GM12864 (cell line): ENCODE measurements at regions not wholly inside any gene's neighbourhood (a gene's known extent, or its start where the extent isn't known, plus 50 kb on each side); places are given as distances from the start of the nearest gene placed in this dataset.

Source experiments
- DNase-seq: peaks from one replicate; pipeline ENCODE4 v3.0.0-alpha.2; 2011; ENCODE audit warnings: low read depth
- H3K4me3 ChIP-seq: 2 replicates; pipeline ENCODE4 v1.5.1; 2011; ENCODE audit warnings: mild to moderate bottlenecking, low read depth, low read length, control low read depth
- TF ChIP-seq, protein P1 (sequence below): IDR thresholded peaks from 2 replicates; pipeline ENCODE4 v1.5.1; 2011; ENCODE audit warnings: low read depth, mild to moderate bottlenecking, moderate library complexity, low read length, control low read depth, inconsistent platforms; ENCODE audit errors: missing control alignments

DNA sequence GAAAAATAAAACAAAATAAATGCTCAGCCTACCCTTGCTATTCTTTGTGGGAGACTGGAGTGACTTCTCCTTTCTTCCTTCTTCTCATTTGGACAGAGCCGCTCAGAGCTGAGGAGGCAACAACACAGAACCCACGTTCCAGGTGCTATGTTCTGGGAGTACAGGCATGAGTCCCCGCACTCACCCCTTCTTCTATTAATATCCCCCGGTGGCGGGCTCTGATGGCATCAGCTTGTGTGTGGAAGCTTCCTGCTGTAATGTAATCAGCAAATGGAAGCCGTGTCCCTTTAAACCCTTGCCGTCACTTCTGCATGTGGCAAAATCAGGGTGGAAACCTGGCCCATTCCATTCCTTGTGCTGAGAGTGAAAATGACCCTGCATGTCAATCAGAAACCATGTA is 116.9 kb upstream of the ADARB2 start:
- DNase-seq: no peak
- no peak overlapping the region for H3K4me3 ChIP-seq
- TF ChIP-seq, protein P1, sequence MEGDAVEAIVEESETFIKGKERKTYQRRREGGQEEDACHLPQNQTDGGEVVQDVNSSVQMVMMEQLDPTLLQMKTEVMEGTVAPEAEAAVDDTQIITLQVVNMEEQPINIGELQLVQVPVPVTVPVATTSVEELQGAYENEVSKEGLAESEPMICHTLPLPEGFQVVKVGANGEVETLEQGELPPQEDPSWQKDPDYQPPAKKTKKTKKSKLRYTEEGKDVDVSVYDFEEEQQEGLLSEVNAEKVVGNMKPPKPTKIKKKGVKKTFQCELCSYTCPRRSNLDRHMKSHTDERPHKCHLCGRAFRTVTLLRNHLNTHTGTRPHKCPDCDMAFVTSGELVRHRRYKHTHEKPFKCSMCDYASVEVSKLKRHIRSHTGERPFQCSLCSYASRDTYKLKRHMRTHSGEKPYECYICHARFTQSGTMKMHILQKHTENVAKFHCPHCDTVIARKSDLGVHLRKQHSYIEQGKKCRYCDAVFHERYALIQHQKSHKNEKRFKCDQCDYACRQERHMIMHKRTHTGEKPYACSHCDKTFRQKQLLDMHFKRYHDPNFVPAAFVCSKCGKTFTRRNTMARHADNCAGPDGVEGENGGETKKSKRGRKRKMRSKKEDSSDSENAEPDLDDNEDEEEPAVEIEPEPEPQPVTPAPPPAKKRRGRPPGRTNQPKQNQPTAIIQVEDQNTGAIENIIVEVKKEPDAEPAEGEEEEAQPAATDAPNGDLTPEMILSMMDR: no peak

- DNase-seq: no peak
- no peak overlapping the region for H3K4me3 ChIP-seq
- TF ChIP-seq, protein P1: no peak
These were observed 116.5 kb upstream of the ADARB2 start for GRCh38 chr10:1853801-1854200.

DNA sequence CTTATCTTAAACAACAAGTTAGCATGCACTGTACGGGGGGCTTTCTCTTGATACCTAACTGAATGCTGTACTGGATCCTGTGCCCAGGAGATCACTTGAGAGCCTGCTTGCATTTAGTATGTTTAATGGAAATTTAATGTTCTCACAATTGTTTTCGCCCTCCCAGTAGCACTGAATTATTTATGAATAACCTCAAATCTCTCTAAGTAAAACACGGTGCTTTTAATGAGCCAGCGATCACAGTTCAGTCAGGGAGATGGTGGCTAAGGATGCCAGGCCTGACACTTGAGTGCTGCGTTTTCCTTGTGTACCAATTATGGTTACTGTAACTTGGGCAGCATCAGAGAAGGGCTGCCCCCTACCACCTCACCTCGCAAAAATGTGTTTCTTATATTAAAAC is 115.5 kb upstream of the ADARB2 start:
- TF ChIP-seq, protein P1: no peak
- no peak overlapping the region for H3K4me3 ChIP-seq
- DNase-seq: no peak

- DNase-seq: no peak
- TF ChIP-seq, protein P1: no peak
- H3K4me3 ChIP-seq: no peak overlapping the region
These were observed 114.4 kb upstream of the ADARB2 start for GRCh38 chr10:1851762-1852161.

DNA sequence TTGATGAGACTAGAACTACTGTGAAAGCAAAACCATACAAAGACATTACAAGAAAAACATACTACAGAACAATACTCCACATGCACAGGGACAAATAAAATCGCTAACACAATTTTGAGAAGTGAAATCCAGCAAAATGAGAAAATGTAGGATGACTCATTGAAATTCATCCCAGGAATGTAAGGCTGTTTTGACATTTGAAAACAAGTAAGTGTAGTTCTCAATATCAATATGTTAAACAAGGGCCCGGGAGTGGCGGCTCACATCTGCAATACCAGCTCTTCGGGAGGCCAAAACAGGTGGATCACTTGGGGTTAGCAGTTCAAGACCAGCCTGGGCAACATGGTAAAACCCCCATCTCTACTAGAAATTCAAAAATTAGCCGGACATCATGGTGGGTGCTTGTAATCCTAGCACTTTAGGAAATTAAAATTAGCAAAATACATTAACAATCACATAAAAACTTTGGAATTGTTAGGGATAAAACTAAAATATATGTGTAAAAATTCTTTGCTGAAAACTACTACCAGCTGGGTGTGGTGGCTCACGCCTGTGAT is 113.7 kb upstream of the ADARB2 start:
- no peak for DNase-seq
- TF ChIP-seq, protein P1: no peak

GRCh38 chr10:1847361-1847760 is 110.0 kb upstream of the ADARB2 start:
- no peak for DNase-seq
- H3K4me3 ChIP-seq: no peak overlapping the region
- TF ChIP-seq, protein P1: no peak

More for the DNA sequence above, 113.7 kb upstream of the ADARB2 start:
- no peak overlapping the region for H3K4me3 ChIP-seq

GRCh38 chr10:1846032-1846431 is 108.7 kb upstream of the ADARB2 start:
- TF ChIP-seq, protein P1: no peak
- no peak for DNase-seq
- no peak overlapping the region for H3K4me3 ChIP-seq
